ENCODE measurements at regions not wholly inside any gene's neighbourhood (a gene's known extent, or its start where the extent isn't known, plus 50 kb on each side); places are given as distances from the start of the nearest gene placed in this dataset.
"Not testable (repeated sequence)": the region's sequence is repeated elsewhere in the genome, so short reads cannot be mapped to it uniquely, and the experiment has no call there.

DNA sequence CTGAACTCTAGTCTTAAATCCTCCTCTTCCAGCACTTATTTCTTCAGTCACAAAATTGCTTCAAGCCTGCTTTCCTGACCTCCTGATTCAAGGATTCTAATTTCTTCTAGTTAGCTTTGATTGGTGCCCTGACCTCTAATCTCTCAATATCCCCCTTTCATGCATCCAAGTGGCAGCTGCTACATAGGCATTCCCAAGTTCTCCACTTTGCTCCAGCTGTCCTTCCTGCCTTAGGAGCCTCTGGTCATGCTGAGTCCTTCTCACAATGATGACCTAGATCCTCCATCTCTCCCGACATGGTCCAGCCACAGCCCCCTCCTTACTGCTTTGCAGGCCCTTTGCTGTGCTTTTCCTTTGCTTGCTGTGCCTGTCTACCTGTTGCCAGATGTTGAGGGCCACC lies 347.8 kb upstream of the C2CD4B start:
- DNase-seq: no peak

DNA sequence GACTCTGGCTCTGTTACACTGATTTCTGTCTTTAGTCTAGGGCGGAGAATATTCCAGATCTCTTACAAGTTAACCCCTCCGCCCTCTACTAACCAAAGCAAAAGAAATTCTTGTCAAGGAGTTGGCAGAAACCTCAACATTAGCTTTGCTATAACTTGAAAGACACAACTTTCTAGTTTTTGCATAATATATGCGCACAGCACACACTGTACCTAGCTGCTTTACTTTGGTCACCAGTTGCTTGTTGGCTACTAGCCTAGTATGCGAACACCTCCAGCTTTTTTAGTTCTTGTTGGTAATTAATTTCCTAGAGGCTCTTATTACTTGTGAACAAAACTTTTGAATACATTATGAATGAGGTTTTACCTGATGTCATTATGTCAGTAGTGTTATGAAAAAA lies 348.8 kb upstream of the C2CD4B start:
- no peak for DNase-seq

DNA sequence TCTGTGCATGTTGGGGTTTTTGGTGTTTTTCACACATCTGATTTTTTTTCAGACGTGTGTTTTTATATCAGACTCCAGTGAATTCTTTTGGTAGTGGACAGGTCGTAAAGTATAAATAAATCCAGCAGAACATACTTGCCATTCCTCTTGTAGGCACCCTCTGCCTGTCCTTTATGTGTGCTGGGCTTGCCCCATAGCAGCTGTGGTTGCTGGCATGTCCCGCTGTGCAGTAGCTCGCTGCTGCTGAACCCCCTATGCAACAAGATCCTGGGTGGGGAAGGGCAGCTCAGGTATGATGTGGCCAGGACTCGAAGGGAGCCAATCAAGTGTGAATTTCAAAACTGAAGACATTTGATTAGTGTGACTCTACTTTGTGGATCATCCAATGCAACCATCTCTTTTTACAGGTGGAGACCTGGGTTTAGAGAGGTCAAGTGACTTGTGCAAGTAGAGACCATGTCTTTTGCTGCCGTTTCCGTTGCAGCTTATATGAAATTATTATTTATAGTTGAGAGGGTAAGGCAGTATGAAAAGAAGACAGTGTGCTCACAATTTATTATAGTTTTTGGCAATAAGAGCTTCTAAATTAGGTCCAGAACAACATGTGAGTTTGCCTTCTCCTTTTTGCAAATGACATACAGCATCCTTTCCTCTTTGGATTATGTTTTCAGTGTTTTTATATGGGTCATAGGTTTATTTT lies 350.8 kb upstream of the C2CD4B start:
- DNase-seq: no peak

DNA sequence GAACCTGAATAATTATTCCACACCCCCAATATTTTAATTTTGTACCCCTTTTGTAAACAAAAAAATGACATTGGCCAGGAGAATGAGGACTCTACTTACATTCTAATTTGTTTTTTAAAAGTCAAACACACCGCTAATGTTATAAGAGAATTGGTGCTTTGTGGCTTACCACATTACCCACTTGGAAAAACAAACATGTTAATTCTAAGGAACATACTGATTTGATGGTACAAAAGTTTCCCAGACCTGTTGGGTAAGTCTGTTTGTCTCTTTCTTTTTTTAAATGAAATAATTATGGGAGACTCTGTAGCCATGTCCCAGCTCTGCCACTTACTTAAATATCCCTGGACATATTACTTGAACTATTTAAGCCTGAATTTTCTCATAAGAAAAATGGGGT lies 352.5 kb upstream of the C2CD4B start:
- DNase-seq: no peak

DNA sequence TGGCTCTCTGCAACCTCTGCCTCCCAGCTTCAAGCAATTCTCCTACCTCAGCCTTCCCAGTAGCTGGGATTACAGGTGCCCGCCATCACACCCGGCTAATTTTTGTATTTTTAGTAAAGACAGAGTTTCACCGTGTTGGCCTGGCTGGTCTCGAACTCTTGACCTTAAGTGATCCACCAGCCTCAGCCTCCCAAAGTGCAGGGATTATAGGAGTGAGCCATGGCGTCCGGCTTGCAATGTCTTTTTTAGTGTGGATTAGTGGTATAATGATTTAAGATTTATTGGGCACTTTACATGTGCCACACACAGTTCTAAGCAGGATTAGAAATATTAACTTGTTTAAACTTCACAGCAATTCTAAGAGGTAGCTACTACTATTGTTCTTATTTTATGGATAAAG lies 353.6 kb upstream of the C2CD4B start:
- DNase-seq: not testable (repeated sequence)

DNA sequence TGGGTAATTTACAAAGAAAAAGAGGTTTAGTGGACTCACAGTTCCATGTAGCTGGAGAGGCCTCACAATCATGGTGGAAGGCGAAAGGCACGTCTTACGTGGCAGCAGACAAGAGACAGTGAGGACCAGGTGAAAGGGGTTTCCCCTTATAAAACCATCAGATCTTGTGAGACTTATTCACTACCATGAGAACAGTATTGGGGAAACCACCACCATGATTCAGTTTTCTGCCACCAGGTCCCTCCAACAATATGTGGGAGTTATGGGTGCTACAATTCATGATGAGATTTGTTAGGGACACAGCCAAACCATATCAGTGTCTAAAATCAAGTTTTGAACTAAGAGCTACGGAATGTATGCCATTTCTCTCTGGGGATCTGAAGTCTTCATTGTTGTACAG lies 354.8 kb upstream of the C2CD4B start:
- no peak for DNase-seq

DNA sequence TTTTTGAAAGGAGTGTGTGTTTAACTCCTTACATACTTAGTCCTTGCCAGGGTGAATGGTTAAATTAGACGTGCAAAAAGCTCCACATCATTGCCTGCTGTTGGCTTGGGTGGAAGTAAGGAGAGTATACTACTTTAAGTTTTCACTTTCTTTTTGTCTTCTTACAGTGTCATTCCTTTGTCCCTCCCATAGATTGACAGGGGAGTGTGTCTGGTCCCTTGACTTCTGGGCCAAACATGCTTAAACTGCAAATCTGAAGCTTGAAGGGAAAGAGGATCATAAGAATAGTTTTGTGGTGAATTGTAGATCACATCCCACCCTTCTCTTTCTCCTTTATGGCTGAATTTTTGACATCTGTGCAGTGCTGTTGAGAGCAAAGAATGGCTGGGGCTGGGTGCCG lies 355.8 kb upstream of the C2CD4B start:
- no peak for DNase-seq

DNA sequence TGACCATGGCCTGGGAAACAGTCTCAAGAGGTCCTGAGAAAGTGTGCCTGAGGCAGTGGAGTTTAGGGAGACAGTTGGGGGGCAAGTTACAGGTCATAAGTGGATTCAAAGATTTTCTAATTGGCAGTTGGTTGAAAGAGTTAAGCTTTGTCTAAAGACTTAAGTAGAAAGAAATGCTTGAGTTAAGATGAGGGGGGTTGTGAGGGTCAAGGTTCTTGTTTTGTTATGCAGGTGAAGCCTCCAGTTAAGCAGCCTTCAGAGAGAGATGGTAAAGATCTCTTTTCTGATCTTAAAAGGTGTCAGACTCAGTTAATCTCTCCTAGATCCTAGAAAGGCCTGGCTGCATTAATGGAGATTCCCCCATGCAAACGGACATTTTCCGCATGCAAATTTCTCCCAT lies 356.3 kb upstream of the C2CD4B start:
- no peak for DNase-seq

DNA sequence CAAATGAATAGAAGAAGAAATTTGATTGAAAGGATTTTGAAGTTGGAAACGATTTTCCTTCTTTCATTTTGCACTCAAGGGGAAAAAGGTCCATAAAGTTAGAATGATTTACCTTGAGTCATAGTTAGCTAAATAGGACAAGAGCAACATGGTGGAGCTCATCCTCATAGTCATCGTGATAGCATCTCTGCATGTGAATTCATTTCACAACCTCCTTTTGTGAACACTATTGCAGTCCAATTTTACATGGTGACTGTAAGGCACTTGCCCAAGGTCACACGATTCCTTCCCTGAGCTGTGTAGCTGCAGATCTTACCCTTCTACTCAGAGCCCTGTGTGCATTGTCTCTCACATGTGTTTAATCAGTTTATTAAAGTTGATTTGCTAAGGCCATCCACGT lies 359.8 kb upstream of the C2CD4B start:
- no peak for DNase-seq

DNA sequence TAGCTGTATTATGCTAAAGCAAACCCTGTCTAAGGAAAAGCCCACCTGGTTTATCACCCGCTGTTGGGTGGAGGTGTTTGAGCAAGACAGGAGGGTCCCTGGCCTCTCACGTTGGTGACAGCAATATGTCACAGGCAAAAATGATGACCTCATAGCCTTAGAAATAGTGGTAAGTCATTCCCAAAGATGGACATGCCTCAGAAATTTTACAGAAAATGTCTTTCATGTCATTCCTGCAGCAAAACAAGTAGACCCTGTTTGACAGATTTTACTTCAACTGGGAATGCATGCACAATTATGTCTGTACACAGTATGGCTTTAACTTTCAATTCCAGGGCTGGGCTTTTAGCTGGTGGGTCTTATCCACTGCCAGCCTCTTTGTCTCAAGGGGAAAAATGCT lies 362.3 kb upstream of the C2CD4B start:
- no peak for DNase-seq

DNA sequence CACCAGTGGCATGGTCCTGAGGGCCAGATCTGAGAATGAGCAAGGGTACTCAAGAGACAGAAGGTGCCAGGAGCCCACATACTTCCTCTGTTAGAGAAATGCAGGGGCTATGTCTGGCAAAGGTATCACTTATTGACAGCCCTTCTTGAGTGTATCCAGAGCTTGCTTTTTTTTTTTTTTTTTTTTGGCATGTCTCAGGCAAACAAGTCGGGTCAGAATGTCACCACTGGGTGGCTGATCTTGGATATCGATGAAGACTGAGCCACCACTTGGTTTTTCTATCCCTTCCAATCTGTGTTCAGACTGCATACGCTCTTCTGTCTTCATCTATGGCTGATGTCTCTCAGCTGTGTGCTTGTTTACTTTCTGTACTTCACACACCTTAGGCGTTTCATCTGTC lies 363.4 kb upstream of the C2CD4B start:
- no peak for DNase-seq

DNA sequence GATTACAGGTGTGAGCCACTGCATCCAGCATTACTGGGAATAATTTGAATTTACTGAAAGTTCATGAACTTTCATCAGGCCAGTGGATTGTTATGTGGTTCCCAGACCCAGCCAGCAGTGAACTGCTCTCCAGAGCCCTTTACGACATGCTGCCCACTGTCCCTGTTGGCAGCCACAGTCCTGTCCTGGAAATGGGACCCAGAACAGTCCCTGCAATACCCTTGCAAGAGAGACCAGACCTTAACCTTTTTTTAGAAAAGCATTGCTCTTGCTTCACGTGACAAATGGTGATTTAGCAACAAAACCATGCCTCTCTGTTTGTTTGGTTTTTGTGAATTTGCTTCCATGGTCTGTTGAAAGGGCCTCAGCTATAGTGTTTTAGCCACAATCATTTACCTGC lies 367.3 kb upstream of the C2CD4B start:
- DNase-seq: no peak

DNA sequence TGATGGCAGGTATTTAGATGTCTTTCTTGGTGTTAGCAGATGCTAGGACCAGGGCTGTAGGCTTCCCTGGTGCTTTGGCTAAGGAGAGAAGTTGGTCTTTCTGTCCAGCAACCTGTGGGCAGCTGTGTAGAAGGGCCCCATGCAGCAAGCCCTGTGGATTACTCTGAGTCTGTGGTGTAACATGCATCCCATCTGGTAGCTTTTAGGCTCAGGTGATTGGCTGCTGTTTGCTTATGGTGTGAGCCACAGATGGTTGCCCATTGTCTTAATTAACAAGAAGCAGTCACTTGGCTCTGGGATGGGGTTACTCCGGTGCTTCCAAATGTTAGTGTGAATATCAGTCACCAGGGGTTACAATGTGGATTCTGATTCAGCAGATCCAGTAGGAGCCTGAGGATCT lies 368.6 kb upstream of the C2CD4B start:
- DNase-seq: no peak

DNA sequence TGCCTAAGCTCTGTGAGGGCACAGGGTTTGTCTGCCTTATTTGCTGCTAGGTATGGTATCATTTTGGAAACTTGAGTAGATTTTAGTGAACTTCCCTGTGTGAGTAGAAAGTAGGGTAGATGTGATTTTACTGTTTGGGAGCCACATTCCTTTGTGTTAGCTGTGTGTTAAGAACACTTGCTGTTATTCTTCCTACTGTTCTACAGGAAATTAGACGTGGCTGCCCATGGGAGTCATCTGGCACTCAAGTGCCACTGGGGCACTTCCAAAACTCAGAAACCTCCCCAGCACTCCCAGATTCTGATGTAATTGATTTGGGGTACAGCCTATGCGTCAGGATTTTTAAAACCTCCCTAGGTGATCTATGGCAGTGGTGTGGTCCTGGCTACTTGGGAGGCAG lies 369.9 kb upstream of the C2CD4B start:
- DNase-seq: no peak

DNA sequence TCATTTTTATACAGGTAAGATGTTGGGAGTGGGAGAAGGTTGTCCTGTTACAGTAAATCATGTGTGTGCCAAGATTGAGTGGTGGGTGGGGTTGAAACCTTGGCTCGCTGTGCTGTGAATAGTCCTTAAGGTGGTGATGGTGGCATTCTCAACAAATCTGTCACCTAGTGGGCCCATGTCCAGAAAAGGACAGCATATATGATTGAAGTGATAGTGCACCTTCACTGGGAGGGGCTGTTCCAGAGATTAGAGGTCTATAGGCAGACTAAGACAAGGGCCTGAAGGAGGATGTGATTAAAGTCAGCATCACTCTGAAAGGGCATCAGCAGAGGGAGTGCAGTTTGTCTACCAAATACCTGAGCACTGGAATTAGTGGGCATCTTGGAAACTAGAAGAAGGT lies 374.2 kb upstream of the C2CD4B start:
- DNase-seq: no peak

DNA sequence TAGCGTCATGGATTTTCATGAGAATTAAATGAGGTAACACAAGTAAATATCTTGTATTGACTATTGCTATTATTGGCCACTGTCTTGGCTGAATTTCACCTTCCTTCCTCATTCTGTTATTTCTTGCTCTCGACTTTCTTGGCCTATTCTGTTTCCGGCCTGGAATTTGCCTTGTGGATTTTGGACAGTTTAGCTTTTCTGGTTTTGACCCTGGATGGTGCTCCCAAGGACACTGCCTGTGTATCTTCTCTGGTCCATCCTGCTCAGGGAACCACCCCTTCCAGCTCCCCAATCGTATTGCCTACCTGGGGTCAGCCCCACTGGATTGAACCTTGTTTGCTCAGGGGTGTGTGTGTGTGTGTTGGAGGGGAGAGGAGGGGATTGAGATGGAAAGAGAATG lies 376.2 kb upstream of the C2CD4B start:
- DNase-seq: no peak

DNA sequence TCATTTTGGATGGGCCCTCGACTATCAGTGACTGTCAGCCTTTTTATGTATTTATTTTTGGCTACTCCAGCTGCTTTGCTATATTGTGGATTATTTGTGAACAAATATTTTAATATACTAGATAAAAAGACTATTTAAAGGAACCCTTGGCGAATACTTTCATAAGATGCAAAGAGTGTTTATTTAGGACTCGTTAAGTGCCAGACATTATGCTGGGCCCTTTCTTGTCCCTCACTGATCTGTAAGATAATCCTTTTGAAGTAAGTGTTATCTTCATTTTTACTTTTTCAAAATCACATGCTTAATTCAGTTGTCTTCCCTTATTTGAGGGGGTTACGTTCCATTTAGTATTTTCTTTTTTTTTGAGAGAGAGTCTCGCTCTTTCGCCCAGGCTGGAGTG lies 376.8 kb upstream of the C2CD4B start:
- no peak for DNase-seq

DNA sequence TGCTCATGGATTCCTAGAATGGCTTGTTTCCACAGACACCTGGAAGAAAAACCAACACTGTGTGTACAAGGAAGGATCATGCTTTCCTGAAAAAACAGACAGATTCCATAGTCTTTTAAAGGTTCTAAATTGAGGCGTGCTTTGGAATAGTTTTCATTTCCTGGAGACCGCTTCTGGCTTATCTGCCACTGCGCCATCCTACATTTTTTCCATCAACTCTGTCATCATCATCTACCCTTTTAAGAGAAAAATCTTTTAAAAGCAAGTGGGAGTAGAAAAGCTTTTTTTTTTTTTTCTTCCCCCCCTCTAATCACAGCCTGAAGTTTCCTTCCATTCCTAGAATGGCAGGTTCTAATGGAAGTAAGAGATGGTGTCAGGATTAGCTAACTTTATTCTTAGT lies 379.4 kb upstream of the C2CD4B start:
- no peak for DNase-seq

DNA sequence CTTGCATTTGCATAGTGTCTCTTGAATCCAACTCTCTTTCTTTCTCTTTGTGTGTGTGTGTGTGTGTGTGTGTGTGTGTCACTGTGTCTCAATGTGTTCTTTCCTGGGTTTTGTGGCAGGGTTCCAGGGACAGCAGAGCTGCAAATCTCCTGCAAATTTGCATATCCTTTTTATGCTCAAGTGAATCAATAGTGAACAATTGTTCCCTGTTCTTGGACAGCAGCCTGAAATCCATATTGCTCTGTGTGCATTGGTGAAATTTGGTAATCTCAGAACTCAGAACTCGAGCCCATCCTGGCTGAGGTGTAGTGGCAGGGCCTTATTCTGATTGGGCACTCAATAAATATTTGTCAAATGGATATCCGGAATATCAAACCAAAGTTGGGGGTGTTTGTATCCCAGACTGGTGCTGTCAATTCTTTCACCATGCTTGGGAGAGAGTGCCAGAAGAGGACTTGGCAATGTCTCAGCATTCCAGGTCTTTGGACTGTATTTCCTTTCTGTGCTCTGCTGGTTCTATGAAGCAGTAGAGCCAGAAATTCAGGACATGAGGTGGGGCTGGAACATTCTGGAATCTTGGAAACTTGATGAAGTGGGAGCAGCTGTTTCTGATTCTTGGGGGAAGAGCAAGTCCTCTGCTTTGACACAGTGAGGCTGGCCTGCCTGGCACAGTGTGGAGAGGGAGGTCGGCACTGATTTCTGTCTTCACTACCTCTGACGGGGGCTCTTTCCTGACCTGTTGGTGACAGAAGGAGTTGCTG lies 380.6 kb upstream of the C2CD4B start:
- peak; percentile 69 for DNase-seq

DNA sequence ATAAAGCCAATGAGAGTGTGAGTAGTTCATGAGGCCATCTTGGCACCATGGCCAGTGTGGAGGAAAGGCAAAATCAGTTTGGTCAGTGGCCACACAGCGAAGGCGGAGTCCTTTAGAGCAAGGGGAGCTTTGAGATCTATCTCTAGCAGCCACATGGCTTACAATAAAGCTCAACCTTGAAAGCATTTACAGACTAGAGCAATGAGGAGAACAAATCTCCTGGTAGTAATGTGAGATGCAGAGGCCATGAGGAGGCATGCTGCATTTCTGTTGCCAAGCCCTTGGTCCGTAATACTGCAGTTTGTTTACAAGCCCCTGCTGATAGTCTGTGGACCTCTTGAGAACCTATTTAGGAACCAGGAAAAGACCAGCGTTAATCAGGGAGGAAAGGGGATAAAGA lies 381.5 kb upstream of the C2CD4B start:
- DNase-seq: no peak

DNA sequence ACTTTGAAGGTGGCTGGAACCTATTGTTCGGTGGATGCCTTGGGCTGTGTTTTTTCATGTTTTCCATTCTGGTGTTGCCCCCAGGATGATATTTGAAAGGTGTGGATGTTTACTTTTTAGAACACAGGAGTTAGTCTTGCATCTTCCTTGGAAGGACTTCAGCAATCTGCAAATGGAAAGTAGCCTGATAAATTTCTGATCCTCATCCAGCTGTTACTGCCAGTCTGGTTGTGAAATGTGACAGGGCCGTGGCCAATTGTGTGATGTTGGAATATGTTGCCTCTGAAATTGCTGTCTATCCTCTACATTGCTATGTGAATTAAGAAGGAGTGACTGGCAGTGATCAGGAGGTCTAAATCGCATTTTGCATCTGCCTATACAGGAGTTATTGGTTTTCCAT lies 382.5 kb upstream of the C2CD4B start:
- DNase-seq: no peak

DNA sequence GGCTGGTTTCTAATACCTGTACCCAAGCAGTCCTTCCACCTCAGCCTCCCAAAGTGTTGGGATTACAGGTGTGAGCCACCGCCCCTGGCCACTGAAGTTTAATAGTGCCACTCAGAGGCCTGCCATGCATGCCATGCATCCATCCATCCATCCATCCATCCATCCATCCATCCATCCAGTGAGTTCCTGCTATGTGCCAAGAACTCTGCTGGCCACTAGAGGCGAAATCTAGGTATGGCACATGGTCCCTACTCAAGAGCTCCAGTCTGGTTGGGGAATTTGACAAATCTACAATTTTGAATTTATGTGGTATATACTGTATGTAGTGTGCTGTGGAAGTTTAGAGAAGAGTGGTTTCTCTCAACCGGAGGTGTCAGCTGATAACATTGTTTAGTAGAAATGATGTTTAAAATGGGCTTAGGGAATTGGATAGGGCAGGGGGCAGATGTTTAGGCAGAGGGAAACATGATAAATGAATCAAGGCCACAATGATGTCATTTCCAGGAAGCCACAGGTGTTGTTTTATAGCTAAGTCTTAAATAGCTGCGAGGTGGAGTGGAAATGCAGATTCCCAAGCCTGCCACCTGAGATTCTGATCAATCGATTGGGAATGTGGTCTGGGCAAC lies 384.4 kb upstream of the C2CD4B start:
- no peak for DNase-seq

DNA sequence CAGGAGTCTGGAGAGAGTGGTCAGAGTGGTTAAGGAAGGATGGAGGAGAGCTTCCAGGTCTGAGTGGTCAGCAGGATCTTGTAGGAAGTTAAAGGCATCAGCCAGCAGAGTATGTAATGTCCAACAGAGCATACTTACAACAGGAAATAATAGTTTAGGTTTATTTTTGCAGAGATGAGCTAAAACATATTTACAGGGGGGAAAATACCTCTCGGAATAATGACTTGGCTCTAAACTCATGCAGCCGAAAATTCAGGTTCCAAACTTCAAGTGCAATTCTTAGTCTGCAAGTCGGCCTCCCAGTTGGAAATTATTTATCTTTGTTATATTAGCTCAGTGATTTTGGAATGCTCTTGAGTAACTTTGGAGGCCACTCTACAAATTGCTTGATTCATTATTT lies 385.0 kb upstream of the C2CD4B start:
- no peak for DNase-seq

DNA sequence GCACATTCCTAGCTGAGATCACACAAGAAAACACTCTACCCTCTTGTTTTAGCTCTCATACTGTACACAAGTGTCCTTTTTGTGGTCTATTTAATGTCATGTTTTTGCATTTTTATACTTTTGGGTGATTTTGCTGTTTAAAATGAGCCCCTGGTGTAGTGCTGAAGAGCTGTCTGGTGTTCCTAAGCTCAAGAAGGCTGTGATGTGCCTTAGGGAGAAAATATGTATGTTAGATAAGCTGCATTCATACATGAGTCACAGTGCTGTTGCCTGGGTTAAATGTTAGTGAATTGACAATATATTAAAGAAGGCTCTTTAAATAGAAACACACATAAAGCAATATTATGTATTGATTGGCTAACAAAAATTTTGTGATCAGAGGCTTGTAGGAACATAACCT lies 387.4 kb upstream of the C2CD4B start:
- no peak for DNase-seq

Data from hindlimb muscle (tissue), 1 donor.